CD4-positive, alpha-beta memory T cell (primary cell): ENCODE measurements at regions not wholly inside any gene's neighbourhood (a gene's known extent, or its start where the extent isn't known, plus 50 kb on each side); places are given as distances from the start of the nearest gene placed in this dataset.

Source experiments
- CTCF ChIA-PET: fragments of 350-600 bp; sonication (Branson Sonifier 250); formaldehyde crosslinking; loops from one replicate; lab custom pipeline; 2021; ENCODE audit warnings: inconsistent platforms; ENCODE audit not compliant: partially characterized antibody; lab: Charles Lee
- POLR2A ChIA-PET: fragments of 350-600 bp; sonication (Branson Sonifier 250); formaldehyde crosslinking; loops from one replicate; lab custom pipeline; 2021; ENCODE audit not compliant: partially characterized antibody; lab: Charles Lee
- DNase-seq, 5 donors: peaks; one replicate each; pipeline versions ENCODE4 v3.0.0 to v3.0.0-alpha.2; 2020 to 2022; ENCODE audit warnings: mixed read lengths in 1 of 5
- H3K27ac ChIP-seq: one replicate; pipeline ENCODE4 v1.7.0; 2013; ENCODE audit warnings: low read depth, low read length
- H3K27me3 ChIP-seq: 2 replicates; pipeline ENCODE4 v1.7.0; 2013; ENCODE audit warnings: mild to moderate bottlenecking, low read length, moderate library complexity; ENCODE audit not compliant: insufficient read depth
- H3K36me3 ChIP-seq: 2 replicates; pipeline ENCODE4 v1.7.0; 2013; ENCODE audit warnings: mild to moderate bottlenecking, low read length, moderate library complexity; ENCODE audit not compliant: insufficient read depth
- H3K4me1 ChIP-seq: 2 replicates; pipeline ENCODE4 v1.7.0; 2013; ENCODE audit warnings: mild to moderate bottlenecking, low read length, moderate library complexity; ENCODE audit not compliant: insufficient read depth
- H3K4me3 ChIP-seq, 2 donors: one replicate each; pipeline ENCODE4 v1.7.0; 2013; ENCODE audit warnings: low read length in 2 of 2, mild to moderate bottlenecking in 1 of 2
- H3K9me3 ChIP-seq, 2 donors: one replicate each; pipeline ENCODE4 v1.7.0; 2013; ENCODE audit warnings: low read length in 2 of 2, control low read depth in 1 of 2; ENCODE audit not compliant: control insufficient read depth in 1 of 2
- H3K27ac Mint-ChIP-seq, 7 donors: one replicate each; pipeline ENCODE4 v1.8.0; 2020 to 2021; ENCODE audit warnings: mixed read lengths in 7 of 7, mild to moderate bottlenecking in 6 of 7, inconsistent platforms in 3 of 7, moderate library complexity in 3 of 7
- H3K27me3 Mint-ChIP-seq, 2 donors: one replicate each; pipeline ENCODE4 v1.8.0; 2020 to 2021; ENCODE audit warnings: mixed read lengths in 2 of 2
- H3K36me3 Mint-ChIP-seq, 2 donors: one replicate each; pipeline ENCODE4 v1.8.0; 2020 to 2021; ENCODE audit warnings: mixed read lengths in 2 of 2, inconsistent platforms in 1 of 2, mild to moderate bottlenecking in 1 of 2
- H3K4me1 Mint-ChIP-seq, 4 donors: one replicate each; pipeline ENCODE4 v1.8.0; 2020 to 2021; ENCODE audit warnings: mixed read lengths in 4 of 4, mild to moderate bottlenecking in 1 of 4
- H3K4me3 Mint-ChIP-seq, 8 donors: one replicate each; pipeline ENCODE4 v1.8.0; 2020 to 2021; ENCODE audit warnings: mixed read lengths in 8 of 8, mild to moderate bottlenecking in 7 of 8, moderate library complexity in 6 of 8, inconsistent platforms in 3 of 8
- H3K9me3 Mint-ChIP-seq, 8 donors: one replicate each; pipeline ENCODE4 v1.8.0; 2020 to 2021; ENCODE audit warnings: mixed read lengths in 8 of 8, mild to moderate bottlenecking in 5 of 8, inconsistent platforms in 3 of 8, moderate library complexity in 1 of 8
- intact Hi-C: fragments of 100-400 bp; cut with micrococcal nuclease; formaldehyde crosslinking; loops from one replicate; pipeline ENCODE4 v1.15.1; 2023

DNA sequence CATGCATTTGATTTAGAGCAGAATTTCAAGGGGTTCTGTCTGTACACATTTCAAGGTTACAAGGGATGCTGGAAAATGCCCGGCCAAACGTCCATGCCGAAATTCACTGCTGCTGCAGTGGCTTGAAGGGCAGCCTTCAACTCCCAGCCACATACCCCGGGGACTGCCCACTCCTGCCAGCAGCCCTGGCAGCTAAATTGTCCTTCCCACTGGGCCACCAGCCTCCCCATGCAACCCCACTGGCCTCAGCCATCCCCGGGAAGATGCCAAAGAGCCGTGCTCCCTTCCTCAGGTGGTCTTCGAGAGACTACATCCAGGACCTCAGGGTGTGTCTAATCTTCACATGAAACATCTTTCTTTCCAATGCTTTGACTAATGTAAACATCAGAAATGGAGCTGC, 478.7 kb upstream of the MYT1L start:
- CTCF ChIA-PET = no interaction called here
- POLR2A ChIA-PET = no interaction called here
- no peaks in the 10 kb centered on the region for H3K36me3 Mint-ChIP-seq

DNA sequence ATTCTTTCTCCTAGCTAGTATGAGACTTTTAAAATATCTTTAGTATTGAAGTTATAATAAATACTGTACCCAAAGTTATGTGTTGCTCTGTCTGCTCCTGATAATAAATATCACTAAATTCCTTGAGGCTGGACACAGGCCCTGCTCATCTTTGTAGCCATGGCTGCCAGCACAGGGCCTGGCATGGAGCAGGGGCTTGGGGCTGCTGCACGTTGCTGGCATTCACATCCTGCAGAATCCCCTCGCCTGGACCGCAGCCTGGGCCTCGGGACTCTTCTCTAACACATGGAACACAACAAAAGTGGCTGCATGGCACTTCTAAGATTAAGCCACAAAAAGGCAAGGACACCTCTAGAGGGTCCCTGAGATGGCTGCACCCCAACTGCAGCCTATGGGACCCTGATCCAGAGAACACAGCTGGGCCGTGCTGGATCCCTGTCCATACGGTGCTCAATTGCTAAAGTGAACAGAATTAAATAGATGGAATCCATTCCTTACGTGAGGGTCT, 477.5 kb upstream of the MYT1L start:
- Mint-ChIP-seq H3K4me1 (no peaks in the 10 kb centered on the region), H3K27ac (no peak overlapping the region), H3K27me3 (no peaks in the 10 kb centered on the region), H3K36me3 (no peaks in the 10 kb centered on the region), H3K4me3 (no peak overlapping the region), H3K9me3 (peaks cover 0 to 21% (median 11%) of the 10 kb centered on the region in 8 donors)
- intact Hi-C loops = no loop called here
- Histone ChIP-seq H3K4me1 (no peaks in the 10 kb centered on the region), H3K27me3 (no peaks in the 10 kb centered on the region), H3K27ac (no peak overlapping the region), H3K9me3 (no peaks in the 10 kb centered on the region), H3K36me3 (no peaks in the 10 kb centered on the region), H3K4me3 (no peak overlapping the region)
- CTCF ChIA-PET = no interaction called here
- no peak for DNase-seq
- POLR2A ChIA-PET = no interaction called here

More for the DNA sequence above, 478.7 kb upstream of the MYT1L start:
- no peak for DNase-seq
- Mint-ChIP-seq H3K4me3 (no peak overlapping the region), H3K4me1 (no peaks in the 10 kb centered on the region), H3K9me3 (peaks cover 0 to 30% (median 22%) of the 10 kb centered on the region in 8 donors), H3K27me3 (no peaks in the 10 kb centered on the region), H3K27ac (no peak overlapping the region)
- Histone ChIP-seq H3K4me3 (no peak overlapping the region), H3K36me3 (no peaks in the 10 kb centered on the region), H3K9me3 (peaks cover 0 to 5% of the 10 kb centered on the region in 2 donors), H3K4me1 (no peaks in the 10 kb centered on the region), H3K27ac (no peak overlapping the region), H3K27me3 (no peaks in the 10 kb centered on the region)
- intact Hi-C loops = no loop called here

GRCh38 chr2:2806711-2807110, 475.6 kb upstream of the MYT1L start:
- no peaks in the 10 kb centered on the region for H3K27me3 Mint-ChIP-seq
- DNase-seq = no peak
- no peaks in the 10 kb centered on the region for H3K4me1 ChIP-seq
- H3K4me3 Mint-ChIP-seq = no peak overlapping the region
- no peak overlapping the region for H3K27ac Mint-ChIP-seq
- intact Hi-C loops = no loop called here
- no peak overlapping the region for H3K4me3 ChIP-seq
- ChIA-PET CTCF (no interaction called here), POLR2A (no interaction called here)
- no peaks in the 10 kb centered on the region for H3K27me3 ChIP-seq
- peaks cover 0 to 11% (median 3%) of the 10 kb centered on the region in 8 donors for H3K9me3 Mint-ChIP-seq
- no peak overlapping the region for H3K27ac ChIP-seq
- no peaks in the 10 kb centered on the region for H3K36me3 ChIP-seq
- no peaks in the 10 kb centered on the region for H3K9me3 ChIP-seq
- H3K36me3 Mint-ChIP-seq = no peaks in the 10 kb centered on the region
- H3K4me1 Mint-ChIP-seq = no peaks in the 10 kb centered on the region

- POLR2A ChIA-PET = no interaction called here
- Mint-ChIP-seq H3K9me3 (peaks cover 0 to 11% (median 4%) of the 10 kb centered on the region in 8 donors), H3K4me3 (no peak overlapping the region), H3K27me3 (no peaks in the 10 kb centered on the region), H3K36me3 (no peaks in the 10 kb centered on the region), H3K27ac (no peak overlapping the region), H3K4me1 (no peaks in the 10 kb centered on the region)
- no peak overlapping the region for H3K4me3 ChIP-seq
- H3K27ac ChIP-seq = no peak overlapping the region
- no peaks in the 10 kb centered on the region for H3K4me1 ChIP-seq
- intact Hi-C loops = no loop called here
- no peak for DNase-seq
- no peaks in the 10 kb centered on the region for H3K9me3 ChIP-seq
- H3K36me3 ChIP-seq = no peaks in the 10 kb centered on the region
- H3K27me3 ChIP-seq = no peaks in the 10 kb centered on the region
- CTCF ChIA-PET = no interaction called here
These were observed 474.2 kb upstream of the MYT1L start for GRCh38 chr2:2805263-2805662.

DNA sequence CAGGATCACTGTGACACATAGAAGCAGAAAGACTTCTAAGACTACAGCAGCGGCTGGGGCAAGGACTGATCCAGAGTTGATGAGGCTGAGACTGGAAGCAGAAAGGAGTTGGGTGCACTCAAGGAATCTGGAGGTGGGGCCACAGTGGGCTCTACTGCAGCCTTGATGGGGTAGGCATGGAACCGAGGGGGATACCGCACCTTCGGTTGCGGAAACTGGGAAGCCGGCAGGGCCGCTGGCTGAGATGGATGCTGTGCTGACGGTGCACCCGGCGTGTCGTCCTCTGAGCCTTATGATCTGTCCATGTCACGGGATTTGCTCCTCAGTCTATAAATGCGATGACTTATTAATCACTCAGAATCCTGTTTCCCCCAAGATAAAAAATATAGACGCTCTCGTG, 473.5 kb upstream of the MYT1L start:
- H3K27me3 ChIP-seq = no peaks in the 10 kb centered on the region
- intact Hi-C loops = no loop called here
- no peak overlapping the region for H3K27ac ChIP-seq
- no peak for DNase-seq
- H3K27me3 Mint-ChIP-seq = no peaks in the 10 kb centered on the region
- no peaks in the 10 kb centered on the region for H3K9me3 ChIP-seq
- no peak overlapping the region for H3K4me3 ChIP-seq
- no peaks in the 10 kb centered on the region for H3K36me3 ChIP-seq
- ChIA-PET CTCF (no interaction called here), POLR2A (no interaction called here)
- H3K27ac Mint-ChIP-seq = no peak overlapping the region
- peaks cover 0 to 11% (median 4%) of the 10 kb centered on the region in 8 donors for H3K9me3 Mint-ChIP-seq
- H3K36me3 Mint-ChIP-seq = no peaks in the 10 kb centered on the region
- H3K4me1 ChIP-seq = no peaks in the 10 kb centered on the region
- H3K4me1 Mint-ChIP-seq = no peaks in the 10 kb centered on the region
- H3K4me3 Mint-ChIP-seq = no peak overlapping the region

DNA sequence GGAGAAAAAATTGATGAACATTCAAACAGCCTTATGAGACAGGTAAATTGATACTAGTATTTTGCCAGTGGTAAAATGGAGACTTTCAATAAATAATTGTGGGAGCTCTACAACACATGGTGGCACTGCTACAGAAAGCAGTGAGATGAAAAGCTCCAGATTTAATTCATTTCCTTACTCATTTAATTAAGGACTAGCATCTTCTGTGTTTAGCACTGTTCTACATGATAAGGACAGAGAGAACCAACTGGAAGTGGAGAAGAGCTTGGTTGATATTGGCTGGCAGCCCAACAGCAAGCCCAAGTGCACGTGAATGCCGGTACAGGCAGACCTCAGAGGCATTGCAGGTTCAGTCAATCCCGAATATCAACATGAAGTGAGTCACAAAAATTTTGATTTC, 470.4 kb upstream of the MYT1L start:
- no peaks in the 10 kb centered on the region for H3K4me1 Mint-ChIP-seq
- no peaks in the 10 kb centered on the region for H3K36me3 Mint-ChIP-seq
- POLR2A ChIA-PET = no interaction called here
- no peaks in the 10 kb centered on the region for H3K27me3 ChIP-seq
- H3K4me3 ChIP-seq = no peak overlapping the region
- H3K9me3 ChIP-seq = no peaks in the 10 kb centered on the region
- intact Hi-C loops = no loop called here
- H3K4me3 Mint-ChIP-seq = no peak overlapping the region
- no peaks in the 10 kb centered on the region for H3K36me3 ChIP-seq
- no peaks in the 10 kb centered on the region for H3K4me1 ChIP-seq
- peaks cover 0 to 8% (median 4%) of the 10 kb centered on the region in 8 donors for H3K9me3 Mint-ChIP-seq
- no peak for DNase-seq
- no peaks in the 10 kb centered on the region for H3K27me3 Mint-ChIP-seq
- no peak overlapping the region for H3K27ac Mint-ChIP-seq
- H3K27ac ChIP-seq = no peak overlapping the region
- CTCF ChIA-PET = no interaction called here

DNA sequence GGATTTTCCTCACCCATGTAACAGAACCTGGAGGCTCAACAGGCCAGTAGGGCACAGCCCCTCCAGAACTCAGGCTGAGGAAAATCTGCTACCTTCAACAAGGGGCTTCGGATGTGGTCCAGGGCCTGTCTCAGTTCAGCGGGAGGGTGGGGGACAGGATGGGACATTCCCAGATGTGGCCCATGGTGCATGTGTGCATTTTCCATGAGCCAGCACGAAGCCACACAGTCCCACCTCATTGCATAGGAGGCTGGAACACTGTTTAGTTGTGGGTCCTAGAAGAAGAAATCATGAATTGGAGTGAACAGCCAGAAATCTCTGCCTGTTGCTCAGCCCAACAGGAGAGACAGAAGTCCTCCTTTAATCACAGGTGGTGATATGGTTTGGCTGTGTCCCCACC, 469.6 kb upstream of the MYT1L start:
- Mint-ChIP-seq H3K9me3 (peaks cover 0 to 10% (median 4%) of the 10 kb centered on the region in 8 donors), H3K4me1 (no peaks in the 10 kb centered on the region), H3K27me3 (no peaks in the 10 kb centered on the region), H3K4me3 (no peak overlapping the region), H3K36me3 (no peaks in the 10 kb centered on the region), H3K27ac (no peak overlapping the region)
- ChIA-PET POLR2A (no interaction called here), CTCF (no interaction called here)
- no peak overlapping the region for H3K27ac ChIP-seq
- H3K36me3 ChIP-seq = no peaks in the 10 kb centered on the region
- intact Hi-C loops = no loop called here
- no peak for DNase-seq
- no peaks in the 10 kb centered on the region for H3K27me3 ChIP-seq
- no peaks in the 10 kb centered on the region for H3K4me1 ChIP-seq
- no peaks in the 10 kb centered on the region for H3K9me3 ChIP-seq
- no peak overlapping the region for H3K4me3 ChIP-seq

DNA sequence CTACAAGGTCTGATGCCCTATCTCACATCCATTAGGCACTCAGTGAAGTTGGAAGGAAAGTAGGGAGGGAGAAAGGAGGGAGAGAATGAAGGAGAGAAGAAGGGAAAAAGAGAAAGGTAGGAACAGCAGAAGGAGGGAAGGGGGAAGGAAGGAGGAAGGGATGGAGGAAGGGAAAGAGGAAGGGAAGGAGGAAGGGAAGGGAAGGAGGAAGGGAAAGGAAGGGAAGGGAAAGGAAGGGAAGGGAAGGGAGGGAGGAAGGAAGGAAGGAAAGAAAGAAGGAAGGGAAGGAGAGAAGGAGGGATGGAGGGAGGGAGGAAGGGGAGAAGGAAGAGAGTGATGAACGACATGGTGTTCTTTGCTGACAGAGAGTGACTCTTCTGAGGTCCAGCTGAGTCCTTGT, 468.9 kb upstream of the MYT1L start:
- Mint-ChIP-seq H3K27me3 (no peaks in the 10 kb centered on the region), H3K4me1 (no peaks in the 10 kb centered on the region), H3K36me3 (no peaks in the 10 kb centered on the region), H3K27ac (no peak overlapping the region), H3K4me3 (no peak overlapping the region), H3K9me3 (peaks cover 0 to 11% (median 4%) of the 10 kb centered on the region in 8 donors)
- no peak overlapping the region for H3K4me3 ChIP-seq
- ChIA-PET CTCF (no interaction called here), POLR2A (no interaction called here)
- H3K36me3 ChIP-seq = no peaks in the 10 kb centered on the region
- DNase-seq = no peak
- intact Hi-C loops = no loop called here
- H3K9me3 ChIP-seq = no peaks in the 10 kb centered on the region
- H3K27me3 ChIP-seq = no peaks in the 10 kb centered on the region
- no peaks in the 10 kb centered on the region for H3K4me1 ChIP-seq
- no peak overlapping the region for H3K27ac ChIP-seq
